ENCODE measurements at regions not wholly inside any gene's neighbourhood (a gene's known extent, or its start where the extent isn't known, plus 50 kb on each side); places are given as distances from the start of the nearest gene placed in this dataset.
"Not testable (repeated sequence)": the region's sequence is repeated elsewhere in the genome, so short reads cannot be mapped to it uniquely, and the experiment has no call there.

- no peak for DNase-seq (ENCODE audit: low spot score)
Observed at GRCh38 chr13:64774915-64775314, 2455.2 kb downstream of the PCDH9 start.

GRCh38 chr13:64770743-64771142 is 2459.4 kb downstream of the PCDH9 start:
- DNase-seq (ENCODE audit: low spot score): no peak

GRCh38 chr13:64767054-64767453 is 2463.1 kb downstream of the PCDH9 start:
- no peak for DNase-seq (ENCODE audit: low spot score)

- DNase-seq (ENCODE audit: low spot score): no peak
Observed at GRCh38 chr13:64765636-64766035, 2464.5 kb downstream of the PCDH9 start.

GRCh38 chr13:64758521-64759244 is 2471.5 kb downstream of the PCDH9 start:
- no peak for DNase-seq (ENCODE audit: low spot score)

GRCh38 chr13:64756621-64757020 is 2473.5 kb downstream of the PCDH9 start:
- no peak for DNase-seq (ENCODE audit: low spot score)

- no peak for DNase-seq (ENCODE audit: low spot score)
Observed at GRCh38 chr13:64755961-64756360, 2474.2 kb downstream of the PCDH9 start.

GRCh38 chr13:64753233-64754000 is 2476.7 kb downstream of the PCDH9 start:
- DNase-seq (ENCODE audit: low spot score): no peak

GRCh38 chr13:64749301-64749700 is 2480.8 kb downstream of the PCDH9 start:
- no peak for DNase-seq (ENCODE audit: low spot score)

- no peak for DNase-seq (ENCODE audit: low spot score)
Observed at GRCh38 chr13:64746845-64747244, 2483.3 kb downstream of the PCDH9 start.

- DNase-seq (ENCODE audit: low spot score): no peak
Observed at GRCh38 chr13:64740493-64740892, 2489.6 kb downstream of the PCDH9 start.

GRCh38 chr13:64725492-64725891 is 2504.6 kb downstream of the PCDH9 start:
- no peak for DNase-seq (ENCODE audit: low spot score)

- DNase-seq (ENCODE audit: low spot score): peak; percentile 30
Observed at GRCh38 chr13:64723724-64724123, 2506.4 kb downstream of the PCDH9 start.

GRCh38 chr13:64718116-64718515 is 2512.0 kb downstream of the PCDH9 start:
- DNase-seq (ENCODE audit: low spot score): no peak

- DNase-seq (ENCODE audit: low spot score): no peak
Observed at GRCh38 chr13:64716936-64717335, 2513.2 kb downstream of the PCDH9 start.

- no peak for DNase-seq (ENCODE audit: low spot score)
Observed at GRCh38 chr13:64709079-64709478, 2521.1 kb downstream of the PCDH9 start.

- DNase-seq (ENCODE audit: low spot score): no peak
Observed at GRCh38 chr13:64704121-64704649, 2526.0 kb downstream of the PCDH9 start.

- DNase-seq (ENCODE audit: low spot score): no peak
Observed at GRCh38 chr13:64697226-64697625, 2532.9 kb downstream of the PCDH9 start.

GRCh38 chr13:64688893-64689677 is 2541.1 kb downstream of the PCDH9 start:
- no peak for DNase-seq (ENCODE audit: low spot score)

GRCh38 chr13:64686536-64686935 is 2543.6 kb downstream of the PCDH9 start:
- DNase-seq (ENCODE audit: low spot score): not testable (repeated sequence)

GRCh38 chr13:64684685-64685431 is 2545.3 kb downstream of the PCDH9 start:
- DNase-seq (ENCODE audit: low spot score): no peak

GRCh38 chr13:64684108-64684507 is 2546.0 kb downstream of the PCDH9 start:
- DNase-seq (ENCODE audit: low spot score): no peak

Data from SW480 (cell line).